Motor neuron (in vitro differentiated cells): ENCODE measurements at regions not wholly inside any gene's neighbourhood (a gene's known extent, or its start where the extent isn't known, plus 50 kb on each side); places are given as distances from the start of the nearest gene placed in this dataset.

Source experiments
- ATAC-seq, 8 experiments: fragments of 200-7000 bp; cut with Tn5 transposase; replicated peaks in 6 of 8; 2 replicates each; pipeline ENCODE4 v1.8.0; 2021; ENCODE audit warnings: mild to moderate bottlenecking in 8 of 8, moderate library complexity in 8 of 8
- H3K27ac ChIP-seq, 2 donors: fragments of 250-450 bp; sonication (Bioruptor Pico); 2 replicates each; pipeline ENCODE4 v1.9.0; 2021; ENCODE audit warnings: antibody characterized with exemption in 2 of 2, mild to moderate bottlenecking in 2 of 2, moderate library complexity in 1 of 2
- H3K4me1 ChIP-seq, 2 donors: fragments of 250-450 bp; sonication (Bioruptor Pico); replicated peaks in 1 of 2; 2 replicates each; pipeline ENCODE4 v1.6.1; 2021; ENCODE audit warnings: antibody characterized with exemption in 2 of 2, mild to moderate bottlenecking in 2 of 2, moderate library complexity in 1 of 2
- H3K4me3 ChIP-seq, 5 donors: fragments of 250-450 bp; sonication (Bioruptor Pico); 2 replicates each; pipeline ENCODE4 v1.9.0; 2021; ENCODE audit warnings: antibody characterized with exemption in 5 of 5, mild to moderate bottlenecking in 5 of 5, moderate library complexity in 4 of 5
- WGBS, 10 experiments: fragments of 450-650 bp; shearing (Covaris generic); methylation state at CpG; one replicate each; pipeline ENCODE4 v1.0.0; 2022; 5-methylcytosine and 5-hydroxymethylcytosine counted together
- in situ Hi-C, 9 experiments: fragments of 400-800 bp; cut with MboI; loops; one replicate each; pipeline ENCODE4 v1.15.0; 2021; ENCODE audit warnings: low sequenced_read_pairs in 9 of 9, low pct_unique_long_range_greater_than_20kb in 2 of 9; ENCODE audit not compliant: unreplicated experiment in 9 of 9

GRCh38 chr2:196275646-196276352 is 104.4 kb upstream of the STK17B start:
- WGBS, 10 experiments: 43 to 100% (median 86%) methylated on average over 1 to 4 of the region's 5 CpGs; no CpG with 5 or more reads in 2 of the 10 experiments
- in situ Hi-C loops: loop anchor here in 6 of 9 experiments (10.0 to 25.0 kb wide), 4 partner anchors 188 to 1112 kb away; no protein-coding TSS in a partner anchor
- H3K4me1 ChIP-seq: peaks cover 14 to 16% of the 10 kb centered on the region in 2 donors
- ATAC-seq: peak in 7 of 8 experiments; percentile 15 to 78 (median 60)
- H3K27ac ChIP-seq: peak overlapping the region in 1 of 2 donors; percentile 22
- no peak overlapping the region for H3K4me3 ChIP-seq

GRCh38 chr2:196276421-196276820 is 105.0 kb upstream of the STK17B start:
- no peak overlapping the region for H3K4me3 ChIP-seq
- WGBS, 10 experiments: 40 to 61% (median 46%) methylated on average over 1 to 2 of the region's 2 CpGs; no CpG with 5 or more reads in 5 of the 10 experiments
- no peak overlapping the region for H3K27ac ChIP-seq
- ATAC-seq: peak in 5 of 8 experiments; percentile 14 to 86 (median 68)
- peaks cover 14 to 16% of the 10 kb centered on the region in 2 donors for H3K4me1 ChIP-seq
- in situ Hi-C loops: loop anchor here in 6 of 9 experiments (10.0 to 25.0 kb wide), 4 partner anchors 189 to 1111 kb away; no protein-coding TSS in a partner anchor

- ATAC-seq: no peak
- H3K4me1 ChIP-seq: peaks cover 14 to 16% of the 10 kb centered on the region in 2 donors
- no peak overlapping the region for H3K27ac ChIP-seq
- H3K4me3 ChIP-seq: no peak overlapping the region
- 0 to 58% (median 31%) methylated on average over 1 to 2 of the region's 2 CpGs for WGBS, 10 experiments
- in situ Hi-C loops: loop anchor here in 6 of 9 experiments (10.0 to 25.0 kb wide), 4 partner anchors 190 to 1110 kb away; no protein-coding TSS in a partner anchor
Measured at GRCh38 chr2:196277002-196277401, 105.6 kb upstream of the STK17B start.

DNA sequence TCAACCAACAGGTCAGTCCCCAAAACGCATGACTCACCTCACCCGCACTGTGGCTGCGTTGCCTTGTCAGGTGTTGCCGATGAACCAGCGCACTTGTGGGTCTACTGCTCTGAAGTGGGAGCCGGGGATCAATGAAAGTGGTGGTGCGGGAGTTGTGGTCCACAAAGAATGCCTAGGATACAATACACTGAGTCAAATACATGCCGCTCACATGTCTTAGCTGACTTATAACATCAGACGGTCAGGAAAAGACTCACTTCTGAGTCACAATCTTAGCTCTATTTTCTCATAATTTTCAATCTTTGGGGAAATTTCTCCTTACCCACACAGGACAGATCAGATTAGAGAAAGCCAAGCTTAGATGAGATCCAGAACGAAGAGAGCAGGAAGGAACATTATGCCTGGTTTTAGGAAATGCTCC is 107.1 kb upstream of the STK17B start:
- Histone ChIP-seq H3K4me1 (peaks cover 14 to 16% of the 10 kb centered on the region in 2 donors), H3K4me3 (no peak overlapping the region), H3K27ac (no peak overlapping the region)
- no peak for ATAC-seq
- in situ Hi-C loops: loop anchor here in 6 of 9 experiments (10.0 to 25.0 kb wide), 4 partner anchors 191 to 1109 kb away; no protein-coding TSS in a partner anchor
- 39 to 100% (median 94%) methylated on average over 2 to 10 of the region's 10 CpGs; no CpG with 5 or more reads in 1 of the 10 experiments for WGBS, 10 experiments

GRCh38 chr2:196279541-196279940 is 108.2 kb upstream of the STK17B start:
- ATAC-seq: no peak
- Histone ChIP-seq H3K4me1 (peaks cover 6 to 14% of the 10 kb centered on the region in 2 donors), H3K4me3 (no peak overlapping the region), H3K27ac (no peak overlapping the region)
- WGBS, 10 experiments: 83 to 100% (median 92%) methylated on average over 1 to 3 of the region's 3 CpGs; no CpG with 5 or more reads in 4 of the 10 experiments
- in situ Hi-C loops: loop anchor here in 6 of 9 experiments (10.0 to 25.0 kb wide), 4 partner anchors 192 to 1108 kb away; no protein-coding TSS in a partner anchor

DNA sequence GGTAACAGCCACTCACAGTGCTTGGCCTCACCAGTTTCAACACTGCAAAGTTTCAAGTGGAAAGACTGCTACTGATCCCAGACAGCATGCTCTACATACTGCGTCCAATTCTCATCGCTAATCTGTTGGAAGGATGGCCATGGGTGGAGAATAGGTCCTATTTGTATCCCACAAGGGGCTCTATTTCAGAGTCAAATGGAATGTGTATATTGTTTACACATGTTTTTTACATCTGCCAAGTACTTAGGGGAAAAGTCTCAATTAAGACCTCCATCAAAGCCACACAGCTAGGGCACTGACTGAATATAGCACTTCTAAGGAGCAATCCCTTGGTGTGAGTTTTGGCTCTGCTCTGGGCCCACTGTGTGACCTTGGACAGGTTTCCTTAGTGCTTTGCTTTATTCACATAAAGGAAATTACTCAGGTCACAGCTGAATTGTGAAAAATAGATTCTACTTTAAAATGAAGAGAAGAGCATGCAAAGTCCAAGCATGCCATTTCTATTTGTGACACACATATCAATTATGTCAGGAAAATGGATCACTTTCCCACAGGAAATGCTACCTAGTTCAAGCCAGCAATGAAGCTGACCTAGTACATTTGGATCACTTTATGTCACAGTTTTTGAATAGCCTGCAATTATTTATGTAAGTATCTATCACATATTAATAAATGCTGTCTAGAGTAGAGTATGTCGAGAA is 112.9 kb upstream of the STK17B start:
- in situ Hi-C loops: loop anchor here in 5 of 9 experiments (25.0 kb wide), 3 partner anchors 197 to 1103 kb away; no protein-coding TSS in a partner anchor
- 49 to 100% (median 84%) methylated on average over 1 to 3 of the region's 3 CpGs; no CpG with 5 or more reads in 1 of the 10 experiments for WGBS, 10 experiments
- ATAC-seq: no peak
- H3K4me3 ChIP-seq: no peak overlapping the region
- no peaks in the 10 kb centered on the region for H3K4me1 ChIP-seq
- H3K27ac ChIP-seq: no peak overlapping the region

DNA sequence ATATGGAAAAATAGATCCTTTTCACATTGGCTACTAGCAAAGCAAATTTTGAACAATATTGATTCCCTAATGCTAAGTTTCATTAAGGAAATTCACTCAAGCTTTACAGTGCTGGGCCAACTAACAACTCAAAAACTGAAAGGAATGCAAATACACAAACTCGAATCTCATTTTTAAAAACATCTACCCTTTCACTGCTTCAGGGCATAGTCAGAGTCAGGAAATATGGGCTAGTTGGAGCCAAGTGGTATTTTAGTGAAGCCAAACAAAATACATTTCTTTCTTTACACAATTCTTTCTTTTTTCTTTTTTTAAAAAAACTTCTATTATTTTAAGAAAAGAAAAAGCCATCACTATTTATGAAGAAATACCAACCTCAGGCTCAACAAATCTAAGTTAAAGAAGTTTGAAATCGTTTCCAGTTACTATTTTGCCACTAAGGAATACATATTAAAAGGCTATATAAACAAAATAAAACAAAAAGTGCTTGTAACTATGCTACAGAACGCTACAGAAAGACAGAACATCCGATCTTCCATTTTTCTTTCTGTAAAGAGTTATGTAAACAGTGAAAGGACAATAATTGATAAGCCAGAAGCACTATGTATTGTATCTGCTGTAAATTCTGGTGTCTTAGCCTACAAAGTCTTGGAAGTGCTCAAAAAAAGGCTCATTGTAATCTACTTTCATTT is 113.6 kb upstream of the STK17B start:
- no peak overlapping the region for H3K4me3 ChIP-seq
- ATAC-seq: no peak
- in situ Hi-C loops: loop anchor here in 5 of 9 experiments (25.0 kb wide), 3 partner anchors 198 to 1102 kb away; no protein-coding TSS in a partner anchor
- no peak overlapping the region for H3K27ac ChIP-seq
- WGBS, 10 experiments: 37 to 96% (median 59%) methylated on average over 1 to 4 of the region's 4 CpGs
- H3K4me1 ChIP-seq: no peaks in the 10 kb centered on the region

DNA sequence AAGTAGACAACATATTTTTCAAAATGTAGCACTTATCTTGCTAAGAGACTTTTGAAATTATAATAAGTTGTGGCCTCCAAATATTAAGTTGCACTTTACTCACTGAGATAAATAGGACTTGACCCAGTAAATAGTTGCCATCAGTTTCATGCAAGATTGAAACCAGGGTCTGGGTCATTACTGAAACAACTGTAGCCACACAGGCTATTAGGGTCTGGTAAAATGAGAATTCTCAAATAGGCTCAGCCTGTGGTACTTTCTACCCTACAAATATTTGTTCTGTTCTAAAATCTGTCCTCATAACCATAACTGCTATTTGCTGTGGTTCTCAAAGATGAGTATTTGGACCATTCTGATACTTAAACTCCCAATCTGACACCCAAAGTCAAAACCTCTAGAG is 115.4 kb upstream of the STK17B start:
- in situ Hi-C loops: loop anchor here in 5 of 9 experiments (25.0 kb wide), 3 partner anchors 200 to 1100 kb away; no protein-coding TSS in a partner anchor
- Histone ChIP-seq H3K4me3 (no peak overlapping the region), H3K4me1 (no peaks in the 10 kb centered on the region), H3K27ac (no peak overlapping the region)
- ATAC-seq: no peak

GRCh38 chr2:196287523-196287922 is 116.1 kb upstream of the STK17B start:
- H3K4me1 ChIP-seq: no peaks in the 10 kb centered on the region
- no peak overlapping the region for H3K4me3 ChIP-seq
- no peak for ATAC-seq
- WGBS, 10 experiments: 58 to 100% (median 92%) methylated on average over 1 of the region's 1 CpG; no CpG with 5 or more reads in 1 of the 10 experiments
- in situ Hi-C loops: loop anchor here in 5 of 9 experiments (25.0 kb wide), 3 partner anchors 200 to 1100 kb away; no protein-coding TSS in a partner anchor
- H3K27ac ChIP-seq: no peak overlapping the region

DNA sequence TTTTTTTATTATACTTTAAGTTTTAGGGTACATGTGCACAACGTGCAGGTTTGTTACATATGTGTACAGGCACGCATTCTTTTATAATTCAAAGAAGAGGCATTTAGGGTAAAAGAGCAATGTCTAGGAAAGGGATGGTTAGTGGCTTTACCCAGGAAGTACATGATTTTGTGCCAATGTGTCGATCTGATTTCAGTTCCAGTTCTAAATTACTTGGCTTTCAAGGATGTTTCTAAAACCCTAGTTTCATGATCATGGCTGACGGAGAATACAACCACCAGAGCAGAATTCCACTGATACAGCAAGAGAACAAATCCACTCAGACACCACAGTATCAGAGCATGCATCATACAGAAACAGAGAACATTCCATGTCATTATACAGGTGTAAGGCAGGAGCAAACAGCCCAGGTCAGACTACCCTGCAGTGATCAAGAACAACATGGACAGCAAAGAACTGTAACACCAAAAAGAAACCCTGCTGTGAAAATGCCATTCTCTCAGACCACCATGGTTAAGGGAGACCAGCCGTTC is 116.7 kb upstream of the STK17B start:
- ATAC-seq: no peak
- H3K4me1 ChIP-seq: no peaks in the 10 kb centered on the region
- in situ Hi-C loops: loop anchor here in 5 of 9 experiments (25.0 kb wide), 3 partner anchors 201 to 1099 kb away; no protein-coding TSS in a partner anchor
- H3K27ac ChIP-seq: no peak overlapping the region
- no peak overlapping the region for H3K4me3 ChIP-seq
- 50 to 94% (median 73%) methylated on average over 3 to 5 of the region's 5 CpGs for WGBS, 10 experiments

GRCh38 chr2:196289000-196289399 is 117.6 kb upstream of the STK17B start:
- in situ Hi-C loops: loop anchor here in 5 of 9 experiments (25.0 kb wide), 3 partner anchors 202 to 1098 kb away; no protein-coding TSS in a partner anchor
- H3K4me1 ChIP-seq: no peaks in the 10 kb centered on the region
- ATAC-seq: no peak
- H3K27ac ChIP-seq: no peak overlapping the region
- 0 to 100% (median 67%) methylated on average over 1 to 2 of the region's 2 CpGs; no CpG with 5 or more reads in 1 of the 10 experiments for WGBS, 10 experiments
- no peak overlapping the region for H3K4me3 ChIP-seq

- in situ Hi-C loops: loop anchor here in 5 of 9 experiments (25.0 kb wide), 3 partner anchors 203 to 1097 kb away; no protein-coding TSS in a partner anchor
- no peak for ATAC-seq
- H3K27ac ChIP-seq: no peak overlapping the region
- no peaks in the 10 kb centered on the region for H3K4me1 ChIP-seq
- no peak overlapping the region for H3K4me3 ChIP-seq
Measured at GRCh38 chr2:196290136-196290535, 118.8 kb upstream of the STK17B start.
